GM12801 (cell line): ENCODE measurements at regions not wholly inside any gene's neighbourhood (a gene's known extent, or its start where the extent isn't known, plus 50 kb on each side); places are given as distances from the start of the nearest gene placed in this dataset.

Source experiments
- CTCF ChIP-seq: IDR thresholded peaks from one replicate; pipeline ENCODE4 v1.5.1; 2011; ENCODE audit warnings: control low read depth; ENCODE audit not compliant: insufficient read length; ENCODE audit errors: extremely low read depth

- TF ChIP-seq CTCF: no peak
Measured at GRCh38 chr5:71996789-71997188, 110.5 kb upstream of the MAP1B start.

- no peak for TF ChIP-seq CTCF
Measured at GRCh38 chr5:71998746-71999145, 108.5 kb upstream of the MAP1B start.

GRCh38 chr5:72000707-72001106 lies 106.6 kb upstream of the MAP1B start:
- no peak for TF ChIP-seq CTCF

- TF ChIP-seq CTCF: no peak
Measured at GRCh38 chr5:72005671-72006070, 101.6 kb upstream of the MAP1B start.

GRCh38 chr5:72006361-72006760 lies 100.9 kb upstream of the MAP1B start:
- TF ChIP-seq CTCF: no peak

GRCh38 chr5:72007336-72008111 lies 99.8 kb upstream of the MAP1B start:
- no peak for TF ChIP-seq CTCF

GRCh38 chr5:72009280-72009679 lies 98.0 kb upstream of the MAP1B start:
- no peak for TF ChIP-seq CTCF
